Prostate gland (tissue), 2 donors: ENCODE measurements at regions not wholly inside any gene's neighbourhood (a gene's known extent, or its start where the extent isn't known, plus 50 kb on each side); places are given as distances from the start of the nearest gene placed in this dataset.

ENCODE experiments used
- DNase-seq: peaks from one replicate; pipeline ENCODE4 v3.0.0-alpha.2; 2019; ENCODE audit warnings: low spot score
- H3K27ac ChIP-seq, 2 donors: fragments of 200-600 bp; sonication (generic); 2 replicates each; pipeline ENCODE4 v1.5.1; 2017 to 2019
- H3K27me3 ChIP-seq: fragments of 200-600 bp; sonication (generic); replicated peaks from 2 replicates; pipeline ENCODE4 v1.5.1; 2019; ENCODE audit not compliant: insufficient read depth
- H3K36me3 ChIP-seq, 2 donors: fragments of 200-600 bp; sonication (generic); 1 replicate in 1 of 2; 2 replicates in 1 of 2; pipeline versions ENCODE4 v1.5.1 to v1.8.1; 2017 to 2019
- H3K4me1 ChIP-seq: fragments of 200-600 bp; sonication (generic); replicated peaks from 2 replicates; pipeline ENCODE4 v1.5.1; 2019
- H3K4me3 ChIP-seq, 2 donors: fragments of 200-600 bp; sonication (generic); 2 replicates each; pipeline ENCODE4 v1.5.1; 2017 to 2019
- H3K9me3 ChIP-seq: fragments of 200-600 bp; sonication (generic); 2 replicates; pipeline ENCODE4 v1.5.1; 2017
- POLR2A ChIP-seq: fragments of 450-650 bp; IDR thresholded peaks from one replicate; pipeline ENCODE4 v1.6.1; 2016; ENCODE audit warnings: antibody characterized with exemption, mild to moderate bottlenecking
- POLR2AphosphoS5 ChIP-seq: sonication (generic); formaldehyde crosslinking; IDR thresholded peaks from one replicate; pipeline ENCODE4 v1.6.1; 2017; ENCODE audit warnings: antibody characterized with exemption
- WGBS: methylation state at CpG from one replicate; pipeline ENCODE4 v1.1.5; 2018; 5-methylcytosine and 5-hydroxymethylcytosine counted together
- intact Hi-C: fragments of 100-400 bp; cut with DNase I; formaldehyde crosslinking; loops from one replicate; pipeline ENCODE4 v1.14.2; 2022
- TF ChIP-seq, protein P1 (sequence below), 4 experiments: fragments of 200-600 bp in 2 of 4; fragments of 450-650 bp in 2 of 4; sonication (generic) in 2 of 4; IDR thresholded peaks; 1 replicate in 3 of 4; 2 replicates in 1 of 4; pipeline ENCODE4 v1.5.1; 2016 to 2019; ENCODE audit warnings: antibody characterized with exemption in 4 of 4, mild to moderate bottlenecking in 2 of 4, moderate library complexity in 2 of 4

DNA sequence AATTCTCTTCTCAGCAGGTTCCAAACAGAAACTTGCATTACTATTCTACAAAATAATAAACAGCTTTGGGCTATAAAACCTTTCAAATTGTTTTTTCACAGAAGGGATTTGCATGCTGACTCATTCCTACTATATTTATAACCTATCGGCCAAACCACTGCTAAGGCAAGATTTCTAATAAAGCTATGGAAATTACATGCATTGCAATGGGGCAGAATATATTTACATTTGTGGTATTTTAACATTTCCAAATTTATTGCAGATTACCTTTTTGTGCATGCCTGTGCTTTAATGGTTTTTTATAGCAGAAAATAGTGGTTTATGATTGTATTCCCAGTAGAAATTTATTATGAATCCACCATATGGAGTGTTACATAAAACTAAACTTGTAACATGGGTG is 69.0 kb upstream of the NPVF start:
- no peak overlapping the region for H3K27ac ChIP-seq
- TF ChIP-seq POLR2A (no peak), POLR2AphosphoS5 (no peak)
- TF ChIP-seq, protein P1, sequence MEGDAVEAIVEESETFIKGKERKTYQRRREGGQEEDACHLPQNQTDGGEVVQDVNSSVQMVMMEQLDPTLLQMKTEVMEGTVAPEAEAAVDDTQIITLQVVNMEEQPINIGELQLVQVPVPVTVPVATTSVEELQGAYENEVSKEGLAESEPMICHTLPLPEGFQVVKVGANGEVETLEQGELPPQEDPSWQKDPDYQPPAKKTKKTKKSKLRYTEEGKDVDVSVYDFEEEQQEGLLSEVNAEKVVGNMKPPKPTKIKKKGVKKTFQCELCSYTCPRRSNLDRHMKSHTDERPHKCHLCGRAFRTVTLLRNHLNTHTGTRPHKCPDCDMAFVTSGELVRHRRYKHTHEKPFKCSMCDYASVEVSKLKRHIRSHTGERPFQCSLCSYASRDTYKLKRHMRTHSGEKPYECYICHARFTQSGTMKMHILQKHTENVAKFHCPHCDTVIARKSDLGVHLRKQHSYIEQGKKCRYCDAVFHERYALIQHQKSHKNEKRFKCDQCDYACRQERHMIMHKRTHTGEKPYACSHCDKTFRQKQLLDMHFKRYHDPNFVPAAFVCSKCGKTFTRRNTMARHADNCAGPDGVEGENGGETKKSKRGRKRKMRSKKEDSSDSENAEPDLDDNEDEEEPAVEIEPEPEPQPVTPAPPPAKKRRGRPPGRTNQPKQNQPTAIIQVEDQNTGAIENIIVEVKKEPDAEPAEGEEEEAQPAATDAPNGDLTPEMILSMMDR (IDR thresholded peaks at IDR 0.05): no peak
- no peaks in the 10 kb centered on the region for H3K27me3 ChIP-seq
- no peaks in the 10 kb centered on the region for H3K36me3 ChIP-seq
- DNase-seq: no peak
- H3K4me1 ChIP-seq: no peaks in the 10 kb centered on the region
- intact Hi-C loops: no loop called here
- H3K9me3 ChIP-seq: no peaks in the 10 kb centered on the region
- 72% methylated on average over 1 of the region's 1 CpG for WGBS
- no peak overlapping the region for H3K4me3 ChIP-seq

DNA sequence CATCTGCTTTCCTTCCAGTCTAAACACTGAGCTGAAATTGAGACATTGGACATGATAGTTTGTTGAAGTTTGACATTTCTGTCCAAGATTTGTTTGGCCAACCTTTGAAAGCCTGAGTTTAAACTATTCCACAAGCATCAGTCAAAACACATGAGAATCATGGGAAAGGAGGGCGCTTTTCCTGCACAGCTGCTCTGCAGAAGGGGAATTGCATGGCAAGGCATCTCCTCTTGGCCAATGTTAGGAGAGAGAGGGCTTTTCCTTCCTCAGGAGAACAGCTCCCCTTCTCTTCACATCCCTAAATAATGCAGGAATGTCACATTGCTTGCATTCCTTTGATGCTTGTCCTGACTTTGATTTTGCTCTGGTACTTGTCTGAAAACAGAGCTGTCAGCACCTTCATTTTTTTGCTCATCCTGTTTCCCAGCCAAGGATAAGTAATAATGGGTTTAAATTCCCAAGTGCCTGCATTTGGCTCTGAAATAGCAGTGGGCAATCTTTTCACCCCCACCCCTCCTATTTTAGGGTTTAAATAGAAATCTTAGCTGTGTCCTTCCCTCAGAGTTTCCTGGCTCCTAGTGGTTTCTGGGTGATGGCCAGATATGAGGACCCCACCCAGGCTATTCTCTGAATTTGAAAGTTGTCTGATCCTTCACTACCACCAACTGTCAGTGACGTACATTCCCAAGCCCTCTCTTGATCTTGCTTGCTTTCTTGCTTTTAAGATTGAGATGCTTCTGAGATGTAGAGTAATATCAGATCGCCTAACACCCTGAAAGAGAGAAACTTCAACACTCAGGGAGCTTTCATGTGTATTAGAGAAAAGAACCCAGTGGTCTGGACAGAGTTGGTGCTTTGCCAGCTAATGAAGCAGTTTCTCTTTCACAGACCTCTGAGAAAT is 75.2 kb upstream of the NPVF start:
- TF ChIP-seq, protein P1 (IDR thresholded peaks at IDR 0.05): no peak
- no peak for TF ChIP-seq POLR2A
- TF ChIP-seq POLR2AphosphoS5: no peak
- Histone ChIP-seq H3K36me3 (no peaks in the 10 kb centered on the region), H3K27ac (no peak overlapping the region), H3K9me3 (no peaks in the 10 kb centered on the region), H3K4me1 (no peaks in the 10 kb centered on the region), H3K4me3 (no peak overlapping the region), H3K27me3 (peaks cover 3% of the 10 kb centered on the region)
- DNase-seq: no peak
- WGBS: 70% methylated on average over 3 of the region's 3 CpGs
- intact Hi-C loops: no loop called here

DNA sequence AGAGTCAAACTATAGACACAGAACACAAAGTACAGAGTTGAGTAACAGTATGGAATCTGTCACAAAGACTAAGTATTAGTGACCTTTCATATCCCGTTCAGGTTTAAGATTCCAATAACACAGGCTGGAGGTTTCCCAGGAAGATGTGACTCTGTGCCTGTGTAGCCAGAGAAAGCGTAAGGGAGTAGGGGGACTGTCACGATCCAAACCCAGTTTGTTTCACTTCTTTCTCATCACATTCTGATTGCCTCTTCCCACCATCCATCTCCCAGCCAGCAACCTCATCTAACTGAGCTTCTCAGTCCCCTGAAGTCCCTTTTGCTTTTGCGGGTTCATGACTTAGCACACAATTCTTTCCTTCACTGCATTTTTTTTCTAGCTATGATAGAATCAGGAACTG is 76.4 kb upstream of the NPVF start:
- no peaks in the 10 kb centered on the region for H3K4me1 ChIP-seq
- H3K9me3 ChIP-seq: no peaks in the 10 kb centered on the region
- H3K27me3 ChIP-seq: peaks cover 3% of the 10 kb centered on the region
- DNase-seq: no peak
- 78% methylated on average over 4 of the region's 4 CpGs for WGBS
- intact Hi-C loops: no loop called here
- TF ChIP-seq POLR2A (no peak), POLR2AphosphoS5 (no peak)
- TF ChIP-seq, protein P1 (IDR thresholded peaks at IDR 0.05): no peak
- no peaks in the 10 kb centered on the region for H3K36me3 ChIP-seq
- no peak overlapping the region for H3K4me3 ChIP-seq
- H3K27ac ChIP-seq: no peak overlapping the region

DNA sequence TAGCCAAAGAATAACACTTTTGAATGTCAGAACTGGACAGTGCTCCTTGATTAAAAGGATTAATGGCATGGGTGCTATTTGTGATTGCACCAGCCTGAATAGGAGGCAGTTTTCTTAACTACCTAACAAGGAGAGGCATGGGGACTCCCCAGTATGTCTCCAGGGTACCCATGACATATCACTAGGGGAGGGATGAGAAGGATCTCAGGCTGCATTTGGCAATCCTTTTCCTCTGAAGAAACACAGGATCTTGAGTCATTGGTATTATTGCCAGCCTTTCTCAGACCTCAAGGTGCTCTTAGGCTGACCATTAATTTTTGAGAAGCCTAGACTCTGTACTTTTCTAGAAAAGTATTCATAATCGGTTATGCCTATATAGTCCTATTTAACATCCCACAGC is 77.5 kb upstream of the NPVF start:
- H3K36me3 ChIP-seq: no peaks in the 10 kb centered on the region
- intact Hi-C loops: no loop called here
- WGBS: 95% methylated on average over 1 of the region's 1 CpG

More for the DNA sequence above, 77.5 kb upstream of the NPVF start:
- H3K4me3 ChIP-seq: no peak overlapping the region
- peaks cover 3% of the 10 kb centered on the region for H3K27me3 ChIP-seq
- TF ChIP-seq POLR2A (no peak), POLR2AphosphoS5 (no peak)
- TF ChIP-seq, protein P1 (IDR thresholded peaks at IDR 0.05): no peak
- no peaks in the 10 kb centered on the region for H3K4me1 ChIP-seq
- no peak overlapping the region for H3K27ac ChIP-seq
- DNase-seq: no peak
- H3K9me3 ChIP-seq: no peaks in the 10 kb centered on the region
